ENCODE measurements at regions not wholly inside any gene's neighbourhood (a gene's known extent, or its start where the extent isn't known, plus 50 kb on each side); places are given as distances from the start of the nearest gene placed in this dataset.
A peak's percentile ranks its signal among the peaks of the same experiment; 100 is the strongest.

DNA sequence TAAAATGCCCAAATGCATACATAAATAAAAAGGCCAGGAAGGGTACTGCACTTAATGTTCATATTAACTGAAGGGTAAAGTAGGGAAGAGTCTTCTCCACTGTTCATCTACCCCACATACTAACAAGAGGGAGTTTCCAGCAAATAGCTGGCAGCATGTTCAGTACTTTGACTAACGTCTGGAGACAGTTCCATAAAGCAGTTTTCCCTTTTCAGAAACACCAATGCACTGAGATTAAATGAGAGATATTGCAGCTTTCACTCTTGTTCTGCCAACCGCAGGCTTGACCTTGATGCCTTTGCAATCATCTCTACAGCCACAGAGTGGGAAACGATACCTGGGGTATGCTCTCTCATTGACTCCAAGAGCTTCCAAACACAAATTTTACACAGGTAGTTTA is 2123.1 kb upstream of the TENM3 start:
- ChIA-PET CTCF (interaction anchor here (1.0 to 1.3 kb wide), 2 partner anchors 11 to 14 kb away, joined by 3 read pairs; no protein-coding TSS in a partner anchor), POLR2A (no interaction called here), RAD21 (ENCODE audit: unreplicated experiment) (no interaction called here), SMC1A (ENCODE audit: uncharacterized antibody, unreplicated experiment) (interaction anchor here (2.0 kb wide), 1 partner anchor 10 kb away, joined by 6 read pairs; no protein-coding TSS in a partner anchor)
- FAIRE-seq (no peak), DNase-seq (ENCODE audit: low read depth, low spot score) (no peak), ATAC-seq (no peak; the same call in 2 of the 3 replicates)
- Histone ChIP-seq H3K27me3 (replicated peaks in 1 of 2; ENCODE audit: control insufficient read depth in 2 of 2, insufficient read depth in 2 of 2, low read length in 1 of 2) (no peaks in the 10 kb centered on the region), H2AFZ (ENCODE audit: control insufficient read depth, low read depth, low read length) (no peak overlapping the region), H3K4me2 (ENCODE audit: control insufficient read depth, insufficient read depth) (no peak overlapping the region), H3K4me1 (ENCODE audit: control insufficient read depth, insufficient read depth, low read length) (no peaks in the 10 kb centered on the region), H3K4me3 (no peak overlapping the region), H3K79me2 (ENCODE audit: control insufficient read depth, insufficient read depth, low read length) (no peaks in the 10 kb centered on the region), H3K36me3 (ENCODE audit: control insufficient read depth in 2 of 2, insufficient read depth in 2 of 2, low read length in 1 of 2) (no peaks in the 10 kb centered on the region), H4K20me1 (ENCODE audit: control insufficient read depth, insufficient read depth) (no peaks in the 10 kb centered on the region), H3K27ac (ENCODE audit: control insufficient read depth, insufficient read depth) (no peak overlapping the region), H3K9ac (ENCODE audit: control insufficient read depth, insufficient read depth, low read length) (no peak overlapping the region), H3K9me3 (replicated peaks; ENCODE audit: control insufficient read depth, insufficient read depth, low read length) (no peaks in the 10 kb centered on the region)
- in situ Hi-C loops (cut with MboI) (no loop called here), intact Hi-C loops (cut with micrococcal nuclease; ENCODE audit: unreplicated experiment) (no loop called here)
- 25% methylated on average over 3 of the region's 3 CpGs for WGBS (ENCODE audit: insufficient coverage, insufficient replicate concordance, low lambda C conversion rate, missing lambda C conversion rate)
- no peak for TF ChIP-seq ZNF207 (IDR thresholded peaks at IDR 0.05; ENCODE audit: borderline replicate concordance)
- TF ChIP-seq MTA3 (IDR thresholded peaks at IDR 0.05; ENCODE audit: borderline replicate concordance, low read length): no peak
- no TSS peak for BruUV-seq (replicated peaks)

GRCh38 chr4:180134091-180134866 is 2108.9 kb upstream of the TENM3 start:
- in situ Hi-C loops (cut with MboI) (no loop called here), intact Hi-C loops (cut with micrococcal nuclease; ENCODE audit: unreplicated experiment) (no loop called here)
- Histone ChIP-seq H4K20me1 (ENCODE audit: control insufficient read depth, insufficient read depth) (no peaks in the 10 kb centered on the region), H3K4me1 (ENCODE audit: control insufficient read depth, insufficient read depth, low read length) (no peaks in the 10 kb centered on the region), H2AFZ (ENCODE audit: control insufficient read depth, low read depth, low read length) (peak overlapping the region; percentile 78), H3K9ac (ENCODE audit: control insufficient read depth, insufficient read depth, low read length) (peak overlapping the region; percentile 41; the same call in 1 of the 2 replicates), H3K4me2 (ENCODE audit: control insufficient read depth, insufficient read depth) (peak overlapping the region; percentile 84), H3K4me3 (no peak overlapping the region), H3K9me3 (replicated peaks; ENCODE audit: control insufficient read depth, insufficient read depth, low read length) (no peaks in the 10 kb centered on the region), H3K27ac (ENCODE audit: control insufficient read depth, insufficient read depth) (no peak overlapping the region), H3K79me2 (ENCODE audit: control insufficient read depth, insufficient read depth, low read length) (no peaks in the 10 kb centered on the region), H3K27me3 (replicated peaks in 1 of 2; ENCODE audit: control insufficient read depth in 2 of 2, insufficient read depth in 2 of 2, low read length in 1 of 2) (no peaks in the 10 kb centered on the region), H3K36me3 (ENCODE audit: control insufficient read depth in 2 of 2, insufficient read depth in 2 of 2, low read length in 1 of 2) (no peaks in the 10 kb centered on the region)
- 2% methylated on average over 11 of the region's 11 CpGs for WGBS (ENCODE audit: insufficient coverage, insufficient replicate concordance, low lambda C conversion rate, missing lambda C conversion rate)
- DNase-seq (ENCODE audit: low read depth, low spot score) (no peak), FAIRE-seq (no peak), ATAC-seq (peak; percentile 65)
- ChIA-PET RAD21 (ENCODE audit: unreplicated experiment) (interaction anchor here (0.9 kb wide), 1 partner anchor 56 kb away, joined by 3 read pairs; no protein-coding TSS in a partner anchor), SMC1A (ENCODE audit: uncharacterized antibody, unreplicated experiment) (interaction anchor here (1.1 kb wide), 1 partner anchor 9 kb away, joined by 3 read pairs; no protein-coding TSS in a partner anchor), CTCF (interaction anchor here (0.6 kb wide), 1 partner anchor 15 kb away, joined by 3 read pairs; no protein-coding TSS in a partner anchor), POLR2A (no interaction called here)
- no TSS peak for BruUV-seq (replicated peaks)
- TF ChIP-seq, protein P1, sequence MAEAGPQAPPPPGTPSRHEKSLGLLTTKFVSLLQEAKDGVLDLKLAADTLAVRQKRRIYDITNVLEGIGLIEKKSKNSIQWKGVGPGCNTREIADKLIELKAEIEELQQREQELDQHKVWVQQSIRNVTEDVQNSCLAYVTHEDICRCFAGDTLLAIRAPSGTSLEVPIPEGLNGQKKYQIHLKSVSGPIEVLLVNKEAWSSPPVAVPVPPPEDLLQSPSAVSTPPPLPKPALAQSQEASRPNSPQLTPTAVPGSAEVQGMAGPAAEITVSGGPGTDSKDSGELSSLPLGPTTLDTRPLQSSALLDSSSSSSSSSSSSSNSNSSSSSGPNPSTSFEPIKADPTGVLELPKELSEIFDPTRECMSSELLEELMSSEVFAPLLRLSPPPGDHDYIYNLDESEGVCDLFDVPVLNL (IDR thresholded peaks at IDR 0.05; ENCODE audit: low read depth, low read length): no peak
- TF ChIP-seq ESRRA (IDR thresholded peaks at IDR 0.05; ENCODE audit: low read length) (no peak), MEF2B (IDR thresholded peaks at IDR 0.05; ENCODE audit: partially characterized antibody, poor library complexity, severe bottlenecking) (no peak), IRF4 (IDR thresholded peaks at IDR 0.05; ENCODE audit: low read depth, low read length) (no peak), ASH2L (IDR thresholded peaks at IDR 0.05; ENCODE audit: borderline replicate concordance, low read depth) (no peak), LARP7 (IDR thresholded peaks at IDR 0.05) (no peak), ZBED1 (IDR thresholded peaks at IDR 0.05; ENCODE audit: borderline replicate concordance) (no peak), SREBF1 (IDR thresholded peaks at IDR 0.05; ENCODE audit: low read length) (no peak), NR2C1 (IDR thresholded peaks at IDR 0.05) (no peak)
- TF ChIP-seq, protein P2, sequence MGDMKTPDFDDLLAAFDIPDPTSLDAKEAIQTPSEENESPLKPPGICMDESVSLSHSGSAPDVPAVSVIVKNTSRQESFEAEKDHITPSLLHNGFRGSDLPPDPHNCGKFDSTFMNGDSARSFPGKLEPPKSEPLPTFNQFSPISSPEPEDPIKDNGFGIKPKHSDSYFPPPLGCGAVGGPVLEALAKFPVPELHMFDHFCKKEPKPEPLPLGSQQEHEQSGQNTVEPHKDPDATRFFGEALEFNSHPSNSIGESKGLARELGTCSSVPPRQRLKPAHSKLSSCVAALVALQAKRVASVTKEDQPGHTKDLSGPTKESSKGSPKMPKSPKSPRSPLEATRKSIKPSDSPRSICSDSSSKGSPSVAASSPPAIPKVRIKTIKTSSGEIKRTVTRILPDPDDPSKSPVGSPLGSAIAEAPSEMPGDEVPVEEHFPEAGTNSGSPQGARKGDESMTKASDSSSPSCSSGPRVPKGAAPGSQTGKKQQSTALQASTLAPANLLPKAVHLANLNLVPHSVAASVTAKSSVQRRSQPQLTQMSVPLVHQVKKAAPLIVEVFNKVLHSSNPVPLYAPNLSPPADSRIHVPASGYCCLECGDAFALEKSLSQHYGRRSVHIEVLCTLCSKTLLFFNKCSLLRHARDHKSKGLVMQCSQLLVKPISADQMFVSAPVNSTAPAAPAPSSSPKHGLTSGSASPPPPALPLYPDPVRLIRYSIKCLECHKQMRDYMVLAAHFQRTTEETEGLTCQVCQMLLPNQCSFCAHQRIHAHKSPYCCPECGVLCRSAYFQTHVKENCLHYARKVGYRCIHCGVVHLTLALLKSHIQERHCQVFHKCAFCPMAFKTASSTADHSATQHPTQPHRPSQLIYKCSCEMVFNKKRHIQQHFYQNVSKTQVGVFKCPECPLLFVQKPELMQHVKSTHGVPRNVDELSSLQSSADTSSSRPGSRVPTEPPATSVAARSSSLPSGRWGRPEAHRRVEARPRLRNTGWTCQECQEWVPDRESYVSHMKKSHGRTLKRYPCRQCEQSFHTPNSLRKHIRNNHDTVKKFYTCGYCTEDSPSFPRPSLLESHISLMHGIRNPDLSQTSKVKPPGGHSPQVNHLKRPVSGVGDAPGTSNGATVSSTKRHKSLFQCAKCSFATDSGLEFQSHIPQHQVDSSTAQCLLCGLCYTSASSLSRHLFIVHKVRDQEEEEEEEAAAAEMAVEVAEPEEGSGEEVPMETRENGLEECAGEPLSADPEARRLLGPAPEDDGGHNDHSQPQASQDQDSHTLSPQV (IDR thresholded peaks at IDR 0.05): no peak

Data from GM12878 (cell line).